ENCODE measurements at regions not wholly inside any gene's neighbourhood (a gene's known extent, or its start where the extent isn't known, plus 50 kb on each side); places are given as distances from the start of the nearest gene placed in this dataset.
"Not testable (repeated sequence)": the region's sequence is repeated elsewhere in the genome, so short reads cannot be mapped to it uniquely, and the experiment has no call there.

- no peak for DNase-seq
Observed at GRCh38 chr7:81162771-81163525, 244.1 kb upstream of the SEMA3C start.

- no peak for DNase-seq
Observed at GRCh38 chr7:81162234-81162633, 243.4 kb upstream of the SEMA3C start.

GRCh38 chr7:81161451-81162075 lies 242.7 kb upstream of the SEMA3C start:
- DNase-seq, result no peak

- DNase-seq, result no peak
Observed at GRCh38 chr7:81159402-81159801, 240.6 kb upstream of the SEMA3C start.

- peak; percentile 43 for DNase-seq
Observed at GRCh38 chr7:81158189-81158588, 239.3 kb upstream of the SEMA3C start.

- no peak for DNase-seq
Observed at GRCh38 chr7:81155654-81156373, 237.0 kb upstream of the SEMA3C start.

GRCh38 chr7:81154565-81154964 lies 235.7 kb upstream of the SEMA3C start:
- no peak for DNase-seq

- not testable (repeated sequence) for DNase-seq
Observed at GRCh38 chr7:81152925-81153324, 234.1 kb upstream of the SEMA3C start.

- peak; percentile 8 for DNase-seq
Observed at GRCh38 chr7:81150951-81151361, 232.1 kb upstream of the SEMA3C start.

GRCh38 chr7:81143856-81144255 lies 225.0 kb upstream of the SEMA3C start:
- no peak for DNase-seq

- not testable (repeated sequence) for DNase-seq
Observed at GRCh38 chr7:81141257-81142205, 222.7 kb upstream of the SEMA3C start.

GRCh38 chr7:81140775-81141174 lies 221.9 kb upstream of the SEMA3C start:
- no peak for DNase-seq

GRCh38 chr7:81140252-81140651 lies 221.4 kb upstream of the SEMA3C start:
- DNase-seq, result no peak

GRCh38 chr7:81138870-81139269 lies 220.0 kb upstream of the SEMA3C start:
- no peak for DNase-seq

- no peak for DNase-seq
Observed at GRCh38 chr7:81135324-81135723, 216.5 kb upstream of the SEMA3C start.

GRCh38 chr7:81128011-81128410 lies 209.2 kb upstream of the SEMA3C start:
- DNase-seq, result no peak

- DNase-seq, result no peak
Observed at GRCh38 chr7:81120803-81121202, 202.0 kb upstream of the SEMA3C start.

GRCh38 chr7:81120111-81120510 lies 201.3 kb upstream of the SEMA3C start:
- DNase-seq, result no peak

- no peak for DNase-seq
Observed at GRCh38 chr7:81114633-81115032, 195.8 kb upstream of the SEMA3C start.

- DNase-seq, result no peak
Observed at GRCh38 chr7:81112731-81113130, 193.9 kb upstream of the SEMA3C start.

- no peak for DNase-seq
Observed at GRCh38 chr7:81111781-81112540, 193.1 kb upstream of the SEMA3C start.

- no peak for DNase-seq
Observed at GRCh38 chr7:81111358-81111757, 192.5 kb upstream of the SEMA3C start.
